Stimulated activated CD8-positive, alpha-beta memory T cell treated with anti-CD3 and anti-CD28 coated beads, Interleukin-15, amount 100 ng/mL, for 4 hours (primary cell): ENCODE measurements at regions not wholly inside any gene's neighbourhood (a gene's known extent, or its start where the extent isn't known, plus 50 kb on each side); places are given as distances from the start of the nearest gene placed in this dataset.
A peak's percentile ranks its signal among the peaks of the same experiment; 100 is the strongest.
"Not testable (repeated sequence)": the region's sequence is repeated elsewhere in the genome, so short reads cannot be mapped to it uniquely, and the experiment has no call there.

Experiments used
- DNase-seq, 2 donors: peaks; one replicate each; pipeline ENCODE4 v3.0.0-alpha.2; 2020; ENCODE audit warnings: low read depth in 2 of 2

GRCh38 chr7:35971133-35971891 lies 170.5 kb downstream of the SEPTIN7 start:
- no peak for DNase-seq

DNA sequence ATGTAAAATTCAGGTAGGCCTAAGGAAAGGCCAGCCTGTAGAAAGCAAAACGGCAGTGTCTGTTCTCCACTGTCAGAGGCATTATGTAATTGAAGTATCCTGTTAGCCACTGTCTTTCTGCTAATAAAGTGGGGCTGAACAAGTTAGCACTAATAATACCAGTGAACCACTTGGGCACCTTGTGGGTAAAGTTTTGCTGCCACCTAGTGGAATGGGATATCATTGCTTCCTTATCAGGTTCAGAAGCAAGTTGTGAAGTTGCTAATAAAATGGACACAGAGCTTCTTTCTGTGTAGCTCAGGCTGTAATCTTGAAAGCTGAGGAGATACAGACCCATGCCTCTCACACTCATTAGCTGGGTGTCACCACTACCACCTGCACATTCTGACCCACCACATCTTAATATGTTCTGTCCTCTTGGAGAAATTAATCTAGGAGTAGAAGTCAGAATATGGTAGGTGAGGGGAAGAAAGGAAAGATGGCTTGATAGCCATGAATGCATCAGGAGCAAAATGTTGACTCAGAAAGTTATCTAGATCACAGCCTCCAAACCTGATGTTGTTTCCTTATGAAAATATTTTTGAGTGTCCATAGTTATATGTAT lies 175.1 kb downstream of the SEPTIN7 start:
- no peak for DNase-seq

DNA sequence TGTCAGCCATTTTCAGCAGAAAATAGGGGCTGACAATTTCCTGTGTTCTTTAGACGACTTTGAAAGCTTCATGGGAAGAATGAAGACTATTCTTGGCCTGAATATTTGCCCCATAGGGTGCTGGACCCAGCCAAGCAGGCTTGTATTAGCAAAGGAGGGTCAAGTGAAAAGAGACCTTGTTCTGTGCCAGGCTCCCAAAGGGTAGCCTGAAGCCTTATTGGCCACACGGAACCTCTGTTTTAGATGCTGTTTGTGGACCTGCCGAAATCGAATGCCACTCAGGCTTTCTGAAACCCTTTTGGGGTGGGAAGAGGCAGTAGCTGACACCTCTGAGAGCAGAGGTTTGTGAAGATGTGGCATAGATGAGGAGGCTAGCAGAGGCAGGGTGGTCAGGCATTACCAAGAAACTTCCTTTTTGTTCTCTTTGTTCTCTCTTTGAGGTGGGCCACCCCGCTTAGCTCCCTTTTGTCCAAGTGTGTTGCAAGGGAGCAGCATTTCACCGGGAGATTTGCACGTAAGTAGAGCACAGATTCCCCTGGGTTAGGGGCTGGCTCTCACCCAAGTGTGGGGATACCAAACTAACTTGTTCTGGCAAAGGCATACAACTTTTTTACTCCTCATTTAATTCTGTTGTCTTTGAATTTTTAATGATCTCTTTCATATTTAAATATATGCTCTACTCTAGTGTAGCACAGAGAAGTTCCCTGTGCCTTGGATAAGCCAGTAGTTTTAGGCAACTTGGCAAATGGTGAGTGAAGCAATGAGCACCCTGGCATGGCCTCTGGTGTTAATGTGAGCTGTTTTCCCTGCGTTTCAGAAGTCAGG lies 174.0 kb upstream of the EEPD1 start:
- DNase-seq: not testable (repeated sequence)

- DNase-seq: no peak
Observed at GRCh38 chr7:35982600-35982999, 170.5 kb upstream of the EEPD1 start.

- no peak for DNase-seq
Observed at GRCh38 chr7:35983626-35984025, 169.4 kb upstream of the EEPD1 start.

DNA sequence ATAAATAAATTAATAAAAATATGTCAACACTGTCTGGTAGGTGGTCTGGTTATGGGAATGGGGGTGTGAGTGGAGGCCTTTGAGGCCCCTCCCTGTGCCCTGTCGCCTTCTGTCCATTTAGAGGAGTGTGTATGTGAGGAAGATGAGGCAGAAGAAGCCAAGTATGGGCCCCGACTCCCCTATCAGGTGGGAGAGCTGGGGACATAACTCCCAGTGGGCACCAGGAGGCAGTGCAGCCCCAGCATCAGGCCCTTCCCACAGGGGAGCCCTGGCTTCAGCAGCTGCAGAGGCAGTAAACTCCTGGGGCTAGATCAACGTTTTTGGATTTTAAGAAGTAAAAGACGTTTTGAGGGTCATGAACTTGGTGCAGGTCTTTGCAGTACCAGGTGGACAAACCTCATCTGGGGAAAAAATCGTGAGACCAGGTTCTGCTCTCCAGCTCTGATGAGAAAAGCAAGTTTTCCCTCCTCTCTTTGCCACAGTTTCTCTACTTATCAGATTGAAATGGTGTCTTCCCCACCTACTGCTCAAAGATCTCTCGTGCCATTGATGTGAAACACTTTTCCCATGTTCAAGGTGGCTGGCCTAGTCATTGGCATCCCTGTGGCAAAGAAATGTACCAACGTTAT lies 167.8 kb upstream of the EEPD1 start:
- DNase-seq: peak; percentile 27 to 58

DNA sequence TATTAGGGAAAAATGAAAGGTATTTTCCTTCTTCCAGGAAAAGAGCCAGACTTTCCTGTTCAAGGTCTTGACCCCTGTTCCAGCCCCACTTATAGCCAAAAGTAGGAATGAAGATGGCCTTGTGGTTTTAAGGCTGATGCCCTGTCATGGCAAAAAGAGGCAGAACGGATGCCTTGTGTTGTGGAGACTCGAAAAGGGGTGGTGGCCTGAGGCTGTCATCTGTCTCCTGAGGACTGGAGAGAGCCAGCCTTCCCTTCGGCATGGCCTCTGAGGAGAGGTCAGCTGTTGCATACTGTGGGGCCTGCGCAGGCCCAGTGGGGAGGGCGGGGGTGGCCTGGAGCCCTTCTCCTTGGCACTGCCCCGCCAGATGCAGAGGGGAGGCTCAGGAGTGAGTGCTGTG lies 166.0 kb upstream of the EEPD1 start:
- DNase-seq: no peak

DNA sequence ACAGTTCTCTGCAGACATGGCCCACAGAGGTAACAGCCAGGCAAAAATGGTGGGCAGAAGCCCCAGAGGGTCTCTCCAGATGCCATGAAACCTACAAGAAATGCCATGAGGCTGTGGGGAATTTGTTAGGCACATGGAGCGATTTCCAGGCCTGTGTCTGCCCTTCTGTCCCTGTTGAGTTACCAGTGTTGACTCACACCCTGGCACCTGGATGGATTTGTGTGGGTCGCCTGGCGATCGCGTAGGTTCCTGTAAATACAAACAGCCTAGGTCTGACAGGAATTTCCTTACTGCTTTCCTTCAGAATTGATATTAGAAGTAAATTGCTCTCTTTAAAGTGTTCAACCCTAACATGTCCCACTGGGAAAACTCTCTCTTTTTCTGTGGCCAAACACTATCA lies 164.9 kb upstream of the EEPD1 start:
- DNase-seq: no peak

DNA sequence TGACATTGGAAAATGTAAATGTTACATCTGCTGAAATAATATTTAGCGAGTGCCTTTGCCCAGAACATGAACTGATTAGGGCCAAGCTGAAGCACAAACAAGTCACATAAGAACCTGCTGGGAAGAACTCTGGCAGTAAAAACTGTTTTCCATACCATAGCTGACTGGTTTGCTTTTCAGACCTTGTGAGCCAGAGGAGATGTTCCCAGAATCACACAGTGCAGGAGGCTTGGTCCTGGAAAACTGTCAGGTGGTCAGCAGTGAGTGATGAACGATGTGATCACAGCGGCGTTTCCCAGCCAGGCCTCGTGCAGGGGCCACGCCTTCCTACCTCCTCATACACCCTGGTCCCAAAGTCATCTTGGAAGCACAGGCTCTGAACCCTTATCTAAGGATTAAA lies 164.2 kb upstream of the EEPD1 start:
- no peak for DNase-seq

- DNase-seq: no peak
Observed at GRCh38 chr7:35991511-35992232, 161.4 kb upstream of the EEPD1 start.

DNA sequence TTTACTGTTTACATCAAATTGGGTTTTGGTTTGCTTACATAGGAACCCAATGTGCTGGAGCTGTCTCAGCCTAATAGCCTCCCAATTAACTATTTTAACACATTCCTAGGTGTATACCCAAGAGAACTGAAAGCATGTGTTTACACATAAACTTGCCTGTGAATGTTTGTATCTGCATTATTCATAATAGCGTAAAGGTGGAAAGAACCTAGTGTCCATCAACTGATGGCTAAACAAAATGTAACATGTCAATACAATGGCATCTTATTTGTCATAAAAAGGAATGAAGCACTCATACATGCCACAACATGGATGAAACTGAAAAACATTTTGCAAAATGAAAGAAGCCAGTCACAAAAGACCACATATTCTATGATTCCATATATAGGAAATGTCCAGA lies 160.6 kb upstream of the EEPD1 start:
- no peak for DNase-seq

DNA sequence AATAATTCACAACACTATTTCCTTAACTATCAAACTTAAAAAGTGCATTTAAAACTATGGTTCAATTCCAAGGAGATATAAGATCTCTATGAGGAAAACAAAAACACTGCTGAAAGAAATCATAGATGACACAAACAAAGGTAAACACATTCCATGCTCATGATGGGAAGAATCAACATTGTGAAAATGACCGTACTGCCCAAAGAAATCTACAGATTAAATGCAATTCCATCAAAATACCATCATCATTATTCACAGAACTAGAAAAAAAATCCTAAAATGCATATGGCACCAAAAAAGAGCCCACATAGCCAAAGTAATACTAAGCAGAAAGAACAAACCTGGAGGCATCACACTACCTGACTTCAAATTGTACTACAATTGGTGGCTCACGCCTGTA lies 159.9 kb upstream of the EEPD1 start:
- no peak for DNase-seq

- DNase-seq: no peak
Observed at GRCh38 chr7:35993676-35994606, 159.1 kb upstream of the EEPD1 start.

DNA sequence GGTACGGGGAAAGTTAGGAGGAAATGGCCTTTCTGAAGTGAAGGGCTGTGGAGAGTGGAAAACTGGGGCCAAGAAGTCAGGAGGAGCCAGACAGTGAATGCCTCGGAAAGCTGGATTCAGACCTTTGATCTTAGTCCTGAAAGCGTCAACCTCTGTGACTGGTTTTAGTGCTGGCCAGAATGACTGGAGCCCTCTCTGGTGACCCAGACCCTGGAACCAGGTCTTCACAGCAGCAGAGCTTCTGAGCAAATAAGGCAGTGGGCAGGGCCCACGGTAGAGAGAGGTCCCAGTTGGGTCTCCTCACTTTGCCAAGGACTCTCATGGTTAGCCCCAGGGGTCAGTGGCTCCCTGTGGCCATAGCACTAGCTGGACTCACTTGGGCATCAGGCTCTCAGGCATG lies 157.7 kb upstream of the EEPD1 start:
- DNase-seq: no peak

DNA sequence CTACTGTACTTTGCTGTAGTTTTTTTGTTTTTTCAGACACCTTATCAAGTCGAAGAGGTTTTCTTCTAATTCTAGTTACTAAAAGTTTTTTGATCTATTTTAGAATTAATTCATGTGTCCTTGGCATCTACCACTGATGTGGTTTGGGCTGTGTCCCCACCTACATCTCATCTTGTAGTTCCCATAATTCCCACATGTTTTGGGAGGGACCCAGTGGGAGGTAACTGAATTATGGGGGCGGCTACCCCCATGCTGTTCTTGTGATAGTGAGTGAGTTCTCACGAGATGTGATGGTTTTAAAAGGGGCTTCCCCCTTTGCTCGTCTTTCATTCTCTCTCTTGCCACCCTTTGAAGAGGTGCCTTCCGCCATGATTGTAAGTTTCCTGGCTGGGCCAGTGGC lies 154.6 kb upstream of the EEPD1 start:
- no peak for DNase-seq

DNA sequence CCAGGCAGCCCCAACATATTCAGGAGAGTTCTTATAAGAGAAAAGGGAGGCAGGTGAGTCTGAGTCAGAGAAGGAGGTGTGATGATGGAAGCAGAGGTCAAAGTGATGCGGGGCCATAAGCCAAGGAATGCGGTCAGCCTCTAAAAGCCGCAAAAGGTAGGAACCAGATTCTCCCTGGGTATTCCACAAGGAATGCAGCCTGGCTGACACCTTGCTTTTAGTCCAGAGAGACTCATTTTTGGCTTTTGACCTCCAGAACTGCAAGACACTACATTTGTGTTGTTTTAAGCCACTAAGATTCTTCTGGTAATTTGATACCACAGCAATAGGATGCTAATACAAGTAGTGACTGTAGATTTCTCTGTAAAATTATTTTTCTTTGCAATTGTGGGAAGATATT lies 151.5 kb upstream of the EEPD1 start:
- no peak for DNase-seq

DNA sequence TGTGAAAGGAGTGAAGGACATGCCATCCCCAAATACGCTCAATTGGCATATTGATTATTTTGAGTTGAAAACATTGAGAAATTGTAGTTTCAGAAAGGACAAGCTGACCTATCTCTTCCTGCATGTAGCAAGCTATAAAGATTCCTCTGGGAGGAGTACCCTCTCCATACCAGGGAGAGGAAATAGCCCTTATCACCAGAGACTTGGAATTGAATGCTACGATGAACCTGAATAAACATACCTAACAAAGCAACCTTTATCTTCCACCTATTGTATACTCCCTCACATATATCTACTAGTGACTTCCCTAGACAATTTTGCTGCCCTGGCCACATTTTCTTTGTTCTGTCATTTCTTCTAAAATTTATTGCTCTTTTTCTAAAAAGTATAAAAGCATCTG lies 150.2 kb upstream of the EEPD1 start:
- DNase-seq: no peak

- DNase-seq: no peak
Observed at GRCh38 chr7:36003343-36003742, 149.7 kb upstream of the EEPD1 start.

- DNase-seq: no peak
Observed at GRCh38 chr7:36005293-36005692, 147.8 kb upstream of the EEPD1 start.

GRCh38 chr7:36005876-36006275 lies 147.2 kb upstream of the EEPD1 start:
- DNase-seq: no peak
